NB4 (cell line): ENCODE measurements at regions not wholly inside any gene's neighbourhood (a gene's known extent, or its start where the extent isn't known, plus 50 kb on each side); places are given as distances from the start of the nearest gene placed in this dataset.

Experiments
- POLR2A ChIP-seq: IDR thresholded peaks from 2 replicates; pipeline ENCODE4 v1.6.1; 2011; ENCODE audit warnings: mild to moderate bottlenecking; ENCODE audit not compliant: insufficient read length; ENCODE audit errors: extremely low read depth
- TF ChIP-seq, protein P1 (sequence below): IDR thresholded peaks from one replicate; pipeline ENCODE4 v1.5.1; 2012; ENCODE audit warnings: low read depth, low read length

GRCh38 chr3:164208821-164209220 lies 869.5 kb downstream of the SI start:
- TF ChIP-seq, protein P1, sequence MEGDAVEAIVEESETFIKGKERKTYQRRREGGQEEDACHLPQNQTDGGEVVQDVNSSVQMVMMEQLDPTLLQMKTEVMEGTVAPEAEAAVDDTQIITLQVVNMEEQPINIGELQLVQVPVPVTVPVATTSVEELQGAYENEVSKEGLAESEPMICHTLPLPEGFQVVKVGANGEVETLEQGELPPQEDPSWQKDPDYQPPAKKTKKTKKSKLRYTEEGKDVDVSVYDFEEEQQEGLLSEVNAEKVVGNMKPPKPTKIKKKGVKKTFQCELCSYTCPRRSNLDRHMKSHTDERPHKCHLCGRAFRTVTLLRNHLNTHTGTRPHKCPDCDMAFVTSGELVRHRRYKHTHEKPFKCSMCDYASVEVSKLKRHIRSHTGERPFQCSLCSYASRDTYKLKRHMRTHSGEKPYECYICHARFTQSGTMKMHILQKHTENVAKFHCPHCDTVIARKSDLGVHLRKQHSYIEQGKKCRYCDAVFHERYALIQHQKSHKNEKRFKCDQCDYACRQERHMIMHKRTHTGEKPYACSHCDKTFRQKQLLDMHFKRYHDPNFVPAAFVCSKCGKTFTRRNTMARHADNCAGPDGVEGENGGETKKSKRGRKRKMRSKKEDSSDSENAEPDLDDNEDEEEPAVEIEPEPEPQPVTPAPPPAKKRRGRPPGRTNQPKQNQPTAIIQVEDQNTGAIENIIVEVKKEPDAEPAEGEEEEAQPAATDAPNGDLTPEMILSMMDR, result no peak
- no peak for TF ChIP-seq POLR2A
